OCI-LY1 (cell line): ENCODE measurements at regions not wholly inside any gene's neighbourhood (a gene's known extent, or its start where the extent isn't known, plus 50 kb on each side); places are given as distances from the start of the nearest gene placed in this dataset.
"Not testable (repeated sequence)": the region's sequence is repeated elsewhere in the genome, so short reads cannot be mapped to it uniquely, and the experiment has no call there.

ENCODE experiments used
- H2AFZ ChIP-seq: fragments of 200-600 bp; sonication (generic), shearing (Covaris generic); 2 replicates; pipeline ENCODE4 v1.6.0; 2014; ENCODE audit warnings: antibody characterized with exemption, mild to moderate bottlenecking, low read length
- H3F3A ChIP-seq: fragments of 200-600 bp; sonication (generic), shearing (Covaris generic); 2 replicates; pipeline ENCODE4 v1.6.0; 2014; ENCODE audit warnings: mild to moderate bottlenecking, antibody characterized with exemption, low read length, moderate library complexity; ENCODE audit not compliant: insufficient read depth
- H3K27ac ChIP-seq: fragments of 200-600 bp; sonication (generic); 2 replicates; pipeline ENCODE4 v1.5.1; 2014; ENCODE audit warnings: low read length, mixed run types, mild to moderate bottlenecking, low read depth; ENCODE audit not compliant: poor library complexity, severe bottlenecking
- H3K27me3 ChIP-seq: fragments of 200-600 bp; sonication (generic); 2 replicates; pipeline ENCODE4 v1.6.0; 2014; ENCODE audit warnings: antibody characterized with exemption, mild to moderate bottlenecking, low read length, moderate library complexity; ENCODE audit not compliant: insufficient read depth
- H3K36me3 ChIP-seq: fragments of 200-600 bp; sonication (generic); 2 replicates; pipeline ENCODE4 v1.6.1; 2014; ENCODE audit warnings: mild to moderate bottlenecking, antibody characterized with exemption, low read length, moderate library complexity, mixed read lengths; ENCODE audit not compliant: insufficient read depth
- H3K4me1 ChIP-seq: fragments of 200-600 bp; sonication (generic); 2 replicates; pipeline ENCODE4 v1.5.1; 2014; ENCODE audit warnings: mild to moderate bottlenecking, low read length, moderate library complexity; ENCODE audit not compliant: insufficient read depth, severe bottlenecking
- H3K4me2 ChIP-seq: fragments of 200-600 bp; sonication (generic), shearing (Covaris generic); 2 replicates; pipeline ENCODE4 v1.6.1; 2014; ENCODE audit warnings: low read length
- H3K4me3 ChIP-seq: fragments of 200-600 bp; sonication (generic); 2 replicates; pipeline ENCODE4 v1.5.1; 2014; ENCODE audit warnings: low read length, low read depth, mild to moderate bottlenecking, mixed read lengths; ENCODE audit not compliant: poor library complexity, severe bottlenecking
- H3K79me2 ChIP-seq: fragments of 200-600 bp; shearing (Covaris generic); 2 replicates; pipeline ENCODE4 v1.6.1; 2016; ENCODE audit warnings: mixed run types, low read length, mixed read lengths; ENCODE audit not compliant: insufficient read depth
- H3K9ac ChIP-seq: fragments of 200-600 bp; sonication (generic), shearing (Covaris generic); 2 replicates; pipeline ENCODE4 v1.6.1; 2014; ENCODE audit warnings: mild to moderate bottlenecking, low read length, mixed read lengths
- H3K9me2 ChIP-seq: fragments of 200-600 bp; sonication (generic), shearing (Covaris generic); 2 replicates; pipeline ENCODE4 v1.6.1; 2014; ENCODE audit warnings: low read depth, mild to moderate bottlenecking, low read length, mixed read lengths
- H3K9me3 ChIP-seq: fragments of 200-600 bp; shearing (Covaris generic); 2 replicates; pipeline ENCODE4 v1.6.1; 2014; ENCODE audit warnings: low read length, mixed read lengths
- H4K20me1 ChIP-seq: fragments of 200-600 bp; sonication (generic), shearing (Covaris generic); 2 replicates; pipeline ENCODE4 v1.6.0; 2016; ENCODE audit warnings: mild to moderate bottlenecking, low read length; ENCODE audit not compliant: insufficient read depth
- CTCF ChIP-seq: fragments of 200-600 bp; sonication (generic), shearing (Covaris generic); IDR thresholded peaks from 2 replicates; pipeline ENCODE4 v1.5.1; 2017; ENCODE audit warnings: mild to moderate bottlenecking, antibody characterized with exemption, low read length, moderate library complexity, mixed read lengths
- EZH2 ChIP-seq: fragments of 200-600 bp; sonication (generic), shearing (Covaris generic); IDR thresholded peaks from 2 replicates; pipeline ENCODE4 v1.8.0; 2017; ENCODE audit warnings: borderline replicate concordance, mixed run types, mild to moderate bottlenecking, antibody characterized with exemption, low read length, moderate library complexity, mixed read lengths

GRCh38 chr20:48039514-48039913, 254.2 kb upstream of the SULF2 start:
- Histone ChIP-seq H3K4me3 (no peak overlapping the region), H3K4me1 (no peaks in the 10 kb centered on the region), H3K27me3 (no peaks in the 10 kb centered on the region), H3K9ac (no peak overlapping the region), H3K36me3 (no peaks in the 10 kb centered on the region), H3K9me2 (no peaks in the 10 kb centered on the region), H4K20me1 (no peaks in the 10 kb centered on the region), H3K27ac (no peak overlapping the region), H3K79me2 (no peaks in the 10 kb centered on the region), H3K4me2 (no peak overlapping the region), H2AFZ (no peak overlapping the region), H3K9me3 (no peaks in the 10 kb centered on the region), H3F3A (no peaks in the 10 kb centered on the region)
- TF ChIP-seq CTCF (no peak), EZH2 (no peak)

- Histone ChIP-seq H3K79me2 (no peaks in the 10 kb centered on the region), H3K4me2 (no peak overlapping the region), H2AFZ (no peak overlapping the region)
These were observed 253.4 kb upstream of the SULF2 start for GRCh38 chr20:48038713-48039112.

DNA sequence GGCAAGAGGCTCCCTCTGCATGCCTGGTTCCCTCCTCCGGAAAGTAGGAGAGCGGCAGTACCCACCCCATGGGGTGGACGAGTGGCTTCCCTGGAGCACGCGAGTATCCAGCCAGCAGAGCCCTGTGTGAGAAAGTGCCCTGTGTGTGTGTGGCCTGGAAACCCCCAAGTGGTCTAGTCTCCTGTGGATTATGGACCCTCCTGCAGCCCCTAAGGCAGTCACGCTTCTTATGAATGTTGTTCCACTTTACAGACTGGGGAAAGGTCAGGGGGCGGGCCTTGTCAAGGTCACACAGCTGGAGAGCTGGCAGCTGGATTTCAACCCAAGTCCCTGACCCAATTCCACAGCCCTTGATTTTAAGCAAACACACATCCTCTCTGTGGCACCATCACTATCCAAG, 252.5 kb upstream of the SULF2 start:
- not testable (repeated sequence) for H3K27ac ChIP-seq, H3K4me1 ChIP-seq, H3K9ac ChIP-seq, H3F3A ChIP-seq, H4K20me1 ChIP-seq, H3K9me3 ChIP-seq, H3K4me2 ChIP-seq, H3K4me3 ChIP-seq, H3K36me3 ChIP-seq, H3K27me3 ChIP-seq, H3K79me2 ChIP-seq, H3K9me2 ChIP-seq, H2AFZ ChIP-seq

More at GRCh38 chr20:48038713-48039112, 253.4 kb upstream of the SULF2 start:
- Histone ChIP-seq H3K36me3 (no peaks in the 10 kb centered on the region), H3K4me3 (no peak overlapping the region), H3K9me2 (no peaks in the 10 kb centered on the region), H3K9ac (no peak overlapping the region), H4K20me1 (no peaks in the 10 kb centered on the region), H3K9me3 (no peaks in the 10 kb centered on the region), H3K27me3 (no peaks in the 10 kb centered on the region), H3K4me1 (no peaks in the 10 kb centered on the region), H3K27ac (no peak overlapping the region), H3F3A (no peaks in the 10 kb centered on the region)
- TF ChIP-seq EZH2 (no peak), CTCF (no peak)

- Histone ChIP-seq H3K4me3 (no peak overlapping the region), H3K27ac (no peak overlapping the region), H4K20me1 (no peaks in the 10 kb centered on the region), H3K4me1 (no peaks in the 10 kb centered on the region), H3K9ac (no peak overlapping the region), H3K9me2 (no peaks in the 10 kb centered on the region), H3K27me3 (no peaks in the 10 kb centered on the region), H3F3A (no peaks in the 10 kb centered on the region), H3K9me3 (no peaks in the 10 kb centered on the region), H2AFZ (no peak overlapping the region), H3K36me3 (no peaks in the 10 kb centered on the region), H3K4me2 (no peak overlapping the region), H3K79me2 (no peaks in the 10 kb centered on the region)
- TF ChIP-seq EZH2 (no peak), CTCF (no peak)
These were observed 250.9 kb upstream of the SULF2 start for GRCh38 chr20:48035961-48036731.
